GM19328 (cell line): ENCODE measurements at regions not wholly inside any gene's neighbourhood (a gene's known extent, or its start where the extent isn't known, plus 50 kb on each side); places are given as distances from the start of the nearest gene placed in this dataset.
A peak's percentile ranks its signal among the peaks of the same experiment; 100 is the strongest.
"Not testable (repeated sequence)": the region's sequence is repeated elsewhere in the genome, so short reads cannot be mapped to it uniquely, and the experiment has no call there.

ENCODE experiments used
- ATAC-seq: cut with Tn5 transposase; IDR thresholded peaks from one replicate; pipeline ENCODE4 v1.9.1; 2021; ENCODE audit warnings: mild to moderate bottlenecking, moderate library complexity; ENCODE audit not compliant: unreplicated experiment

DNA sequence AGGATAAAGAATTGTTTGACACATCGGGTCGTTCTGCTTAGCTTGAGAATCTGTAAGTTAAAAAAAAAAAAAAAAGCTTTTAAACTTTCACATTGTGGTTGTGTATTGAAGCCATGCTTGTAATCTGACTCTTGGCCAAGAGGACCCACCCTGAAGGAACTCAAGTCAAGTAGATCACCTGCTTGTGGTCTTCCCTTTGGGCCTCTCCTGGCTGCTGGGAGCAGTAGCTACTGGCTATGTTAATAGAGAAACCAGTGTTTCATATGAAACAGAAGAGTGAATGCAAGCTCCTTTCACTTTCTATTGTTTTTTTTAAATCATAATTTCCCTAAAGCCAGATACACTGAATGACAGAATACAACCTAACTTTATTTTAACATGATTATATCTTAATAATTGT, 402.4 kb upstream of the NDST4 start:
- ATAC-seq, result peak; percentile 83

DNA sequence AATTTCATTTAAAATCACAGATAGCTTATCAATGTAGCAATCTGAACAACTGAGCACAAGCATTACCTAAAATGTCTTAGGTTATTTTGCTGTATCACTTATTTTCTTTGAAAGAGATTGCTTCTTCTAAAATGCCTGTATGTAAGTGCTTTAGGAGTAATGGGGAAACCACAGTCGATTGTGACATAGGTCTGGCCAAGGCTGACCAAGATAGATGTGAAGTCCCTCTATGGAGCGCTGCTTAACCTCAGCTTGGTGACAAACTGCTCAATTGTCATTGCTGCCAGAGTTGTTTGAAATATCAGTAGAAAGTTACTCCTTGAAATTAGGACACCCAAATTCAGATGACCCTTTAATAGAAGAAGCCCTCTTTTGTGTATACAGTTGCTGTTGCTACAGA, 401.9 kb upstream of the NDST4 start:
- peak; percentile 16 for ATAC-seq

DNA sequence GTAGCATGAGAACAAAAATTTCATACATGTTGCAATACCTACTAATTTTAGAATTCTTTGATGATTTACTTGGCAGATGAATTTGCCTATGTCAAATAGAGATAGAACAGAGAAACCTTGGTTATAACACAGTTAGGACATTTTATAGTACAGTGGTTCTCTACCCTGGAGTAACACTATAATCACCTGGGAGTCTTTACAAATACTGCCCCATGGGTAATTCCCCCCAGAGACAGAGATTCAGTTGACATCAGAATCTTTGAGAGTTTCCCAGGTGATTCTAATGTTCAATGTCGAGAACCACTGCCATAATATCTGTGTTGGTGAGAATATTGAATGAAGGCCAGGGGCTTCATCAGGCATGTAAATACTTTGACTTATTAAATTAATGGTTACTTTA, 401.3 kb upstream of the NDST4 start:
- ATAC-seq, result no peak

DNA sequence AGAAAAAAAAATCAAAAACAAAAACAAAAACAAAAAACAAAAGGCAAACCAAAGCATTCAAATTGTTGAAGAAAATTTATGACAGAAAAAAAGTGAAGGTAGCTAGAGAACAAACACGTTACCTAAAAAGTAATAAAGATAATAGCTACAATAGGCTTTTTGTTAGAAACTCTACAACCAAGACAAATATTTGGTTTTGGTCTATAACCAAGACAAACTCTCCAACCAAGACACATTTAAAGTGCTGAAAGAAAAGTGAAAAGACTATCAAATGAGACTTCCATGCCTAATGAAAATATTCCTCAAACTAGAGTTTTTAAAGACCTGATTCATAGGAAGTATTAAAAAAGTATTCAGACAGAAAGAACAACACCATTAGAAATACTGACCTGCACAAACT, 391.9 kb upstream of the NDST4 start:
- ATAC-seq, result no peak

DNA sequence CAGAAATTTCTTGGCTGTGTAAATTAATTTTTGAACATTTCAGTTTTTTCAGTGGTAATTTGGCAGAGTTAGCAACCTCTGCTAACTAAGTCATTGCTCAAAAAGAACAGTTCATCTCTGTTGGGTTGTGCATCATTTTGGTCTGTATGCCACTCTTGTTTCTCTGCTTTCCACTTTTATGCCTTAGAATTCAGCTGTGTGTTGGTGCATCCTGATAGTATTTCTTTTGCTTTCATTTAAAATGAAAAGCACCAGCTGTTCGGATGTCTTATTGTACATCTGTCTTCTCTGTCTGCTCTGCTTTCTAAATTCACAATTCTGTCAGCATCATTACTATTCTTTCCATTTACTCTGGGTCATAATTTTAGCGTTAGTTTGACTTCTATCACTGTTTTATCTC, 388.2 kb upstream of the NDST4 start:
- no peak for ATAC-seq

DNA sequence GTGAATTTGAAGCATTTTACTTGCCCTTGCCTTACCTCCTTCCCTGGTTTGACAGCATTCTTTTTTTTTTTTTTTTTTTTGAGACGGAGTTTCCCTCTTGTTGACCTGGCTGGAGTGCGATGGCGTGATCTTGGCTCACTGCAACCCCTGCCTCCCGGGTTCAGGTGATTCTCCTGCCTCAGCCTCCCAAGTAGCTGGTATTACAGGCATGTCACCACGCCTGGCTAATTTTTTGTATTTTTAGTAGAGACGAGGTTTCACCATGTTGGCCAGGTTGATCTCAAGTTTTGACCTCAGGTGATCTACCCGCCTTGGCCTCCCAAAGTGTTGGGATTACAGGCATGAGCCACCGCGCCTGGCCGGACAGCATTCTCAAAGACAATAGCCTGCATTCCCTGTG, 380.4 kb upstream of the NDST4 start:
- not testable (repeated sequence) for ATAC-seq

DNA sequence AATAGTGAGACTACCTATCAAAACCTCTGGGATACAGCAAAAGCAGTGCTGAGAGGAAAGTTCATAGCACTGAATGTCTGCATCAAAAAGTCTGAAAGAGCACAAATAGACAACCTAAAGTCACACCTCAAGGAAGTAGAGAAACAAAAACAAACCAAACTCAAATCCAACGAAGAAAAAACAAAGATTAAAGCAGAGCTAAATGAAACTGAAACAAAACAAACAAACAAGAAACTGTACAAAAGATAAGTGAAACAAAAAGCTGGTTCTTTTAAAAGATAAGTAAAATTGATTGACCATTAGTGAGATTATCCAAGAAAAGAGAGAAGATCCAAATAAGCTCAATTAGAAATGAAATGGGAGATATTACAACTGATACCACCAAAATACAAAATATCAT, 378.3 kb upstream of the NDST4 start:
- no peak for ATAC-seq

DNA sequence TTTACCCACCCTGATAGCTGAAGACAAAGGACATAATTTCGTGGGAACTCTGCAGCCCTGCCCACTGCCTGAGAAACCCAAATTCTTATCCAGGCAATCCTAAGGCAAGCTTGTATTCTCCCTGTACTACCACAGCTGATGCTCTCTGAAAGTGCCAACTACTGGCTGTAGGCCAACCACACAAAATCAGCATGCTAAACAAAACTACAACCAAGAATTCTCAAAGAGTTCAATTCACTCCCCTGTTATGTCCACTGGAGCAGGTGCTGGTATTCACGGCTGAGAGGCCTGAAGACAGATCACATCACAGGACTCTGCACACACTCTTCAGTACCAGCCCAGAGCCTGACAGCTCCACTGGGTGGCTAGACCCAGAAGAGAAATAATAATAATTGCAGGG, 375.9 kb upstream of the NDST4 start:
- no peak for ATAC-seq

DNA sequence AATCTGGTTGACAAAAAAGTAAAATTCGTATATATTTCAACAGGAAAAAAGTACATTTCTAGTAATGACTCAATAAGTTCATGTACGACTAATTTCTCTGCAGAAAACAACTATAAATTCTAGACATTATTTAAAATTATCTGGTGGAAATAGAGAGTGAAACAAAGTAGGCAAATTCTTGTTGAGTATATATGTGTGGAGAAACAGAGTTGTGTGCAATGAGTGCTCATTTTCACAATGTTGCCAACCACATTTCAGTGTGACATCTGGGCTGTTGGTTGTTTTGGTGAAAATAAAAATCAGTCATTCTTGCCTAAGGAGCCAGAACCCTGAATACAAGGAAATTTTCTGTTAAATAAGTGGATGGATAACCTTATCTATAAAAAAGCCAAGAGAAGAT, 372.0 kb upstream of the NDST4 start:
- no peak for ATAC-seq

DNA sequence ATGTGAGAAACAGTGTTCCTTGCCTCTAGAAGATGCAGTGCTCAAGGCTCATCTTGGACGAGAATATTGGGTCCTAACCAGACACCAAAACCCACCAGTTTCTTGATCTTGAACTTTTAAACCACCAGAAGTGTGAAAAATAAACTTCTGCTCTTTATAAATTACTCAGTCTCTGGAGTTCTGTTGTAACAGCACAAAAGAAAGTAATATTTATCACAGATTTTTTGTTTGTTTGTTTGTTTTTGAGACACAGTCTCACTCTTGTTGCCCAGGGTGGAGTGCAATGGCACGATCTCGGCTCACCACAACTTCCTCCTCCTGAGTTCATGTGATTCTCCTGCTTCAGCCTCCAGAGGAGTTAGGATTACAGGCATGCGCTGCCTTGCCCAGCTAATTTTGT, 371.1 kb upstream of the NDST4 start:
- no peak for ATAC-seq

DNA sequence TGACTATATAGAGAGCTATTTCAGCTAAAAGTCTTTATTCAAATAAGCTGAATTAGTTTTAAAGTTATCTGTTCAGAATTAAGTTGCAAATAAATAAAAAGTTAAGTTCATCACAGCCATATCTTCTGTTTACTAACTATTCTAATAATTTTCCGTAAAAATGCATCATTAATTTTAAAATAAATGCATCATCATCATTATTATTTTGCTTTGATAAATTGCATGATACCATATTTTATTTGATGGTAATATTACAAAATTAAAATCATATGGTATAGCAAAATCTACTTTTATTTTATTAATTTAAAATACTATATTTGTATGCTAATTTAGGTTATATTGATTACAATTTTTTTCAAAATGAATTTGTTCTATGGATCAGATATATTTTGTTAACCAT, 357.3 kb upstream of the NDST4 start:
- ATAC-seq, result no peak

DNA sequence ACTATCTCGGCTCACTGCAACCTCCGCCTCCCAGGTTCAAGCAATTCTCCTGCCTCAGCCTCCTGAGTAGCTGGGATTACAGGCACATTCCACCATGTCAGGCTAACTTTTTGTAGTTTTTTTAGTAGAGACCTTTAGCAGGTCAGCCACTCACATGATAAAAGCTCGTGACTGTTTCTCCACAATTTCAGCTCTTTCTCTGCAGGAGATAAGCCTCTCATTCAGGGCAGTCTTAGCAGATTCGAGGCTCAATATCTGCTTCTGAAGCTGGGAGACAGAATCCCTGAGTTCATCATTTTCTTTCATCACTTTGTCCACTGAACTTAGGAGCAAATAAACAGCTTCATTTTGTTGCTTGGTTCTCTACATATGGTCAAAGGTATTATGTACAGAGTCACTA, 345.9 kb upstream of the NDST4 start:
- ATAC-seq, result not testable (repeated sequence)

DNA sequence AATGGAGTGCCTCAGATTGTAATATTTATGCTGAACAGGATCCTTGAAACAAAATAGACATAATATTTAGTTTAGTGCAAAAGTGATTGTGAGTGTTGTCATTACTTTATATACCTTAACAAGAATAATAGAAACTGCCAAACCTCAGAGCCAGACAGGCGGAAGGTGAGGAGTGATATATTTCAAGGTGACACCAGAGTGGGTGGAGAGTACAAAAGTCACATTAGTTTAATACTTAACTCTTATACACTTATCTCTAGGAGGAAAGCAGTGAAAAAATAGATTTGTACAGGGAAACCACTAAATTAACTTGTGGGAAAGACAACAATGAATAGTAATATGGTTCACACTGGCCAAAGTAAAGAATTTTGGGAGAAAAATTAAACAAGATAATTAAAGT, 342.8 kb upstream of the NDST4 start:
- ATAC-seq, result no peak

DNA sequence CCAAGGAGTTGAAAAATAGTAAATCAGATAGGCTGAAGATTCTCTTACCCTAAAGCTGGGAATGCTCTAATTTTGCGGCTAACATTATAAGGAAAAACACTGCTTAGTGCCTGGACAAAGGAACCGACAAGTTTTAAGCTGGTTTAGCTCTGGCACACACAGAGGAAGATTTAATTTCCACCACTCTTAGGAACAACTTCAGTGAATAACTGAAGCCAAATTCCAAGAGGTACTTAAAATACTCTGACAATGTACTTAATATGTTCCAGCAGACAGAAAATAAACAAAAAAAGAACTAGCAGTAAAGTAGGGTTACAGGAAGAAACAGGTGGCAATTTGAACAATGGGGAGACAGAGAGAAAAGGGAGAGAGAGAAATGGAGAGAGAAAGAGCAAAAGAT, 340.8 kb upstream of the NDST4 start:
- no peak for ATAC-seq

DNA sequence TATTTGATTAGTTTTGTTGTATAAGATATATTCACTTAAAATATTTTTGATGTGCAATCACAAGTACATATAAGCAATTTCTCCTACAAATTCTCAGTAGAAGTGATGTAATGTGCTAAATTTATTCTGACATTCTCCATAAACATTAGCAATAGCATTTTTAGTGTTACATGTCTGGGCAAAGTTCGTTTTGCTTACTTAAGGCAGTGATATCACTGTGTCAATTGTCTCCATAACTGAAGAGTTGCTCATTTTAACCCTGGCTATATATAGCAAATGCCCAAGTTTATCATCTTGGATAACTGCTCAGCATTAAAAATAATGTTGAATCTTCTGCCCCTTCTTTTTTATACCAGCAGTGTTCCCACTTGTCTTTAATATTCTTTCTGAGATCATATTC, 340.0 kb upstream of the NDST4 start:
- ATAC-seq, result no peak

DNA sequence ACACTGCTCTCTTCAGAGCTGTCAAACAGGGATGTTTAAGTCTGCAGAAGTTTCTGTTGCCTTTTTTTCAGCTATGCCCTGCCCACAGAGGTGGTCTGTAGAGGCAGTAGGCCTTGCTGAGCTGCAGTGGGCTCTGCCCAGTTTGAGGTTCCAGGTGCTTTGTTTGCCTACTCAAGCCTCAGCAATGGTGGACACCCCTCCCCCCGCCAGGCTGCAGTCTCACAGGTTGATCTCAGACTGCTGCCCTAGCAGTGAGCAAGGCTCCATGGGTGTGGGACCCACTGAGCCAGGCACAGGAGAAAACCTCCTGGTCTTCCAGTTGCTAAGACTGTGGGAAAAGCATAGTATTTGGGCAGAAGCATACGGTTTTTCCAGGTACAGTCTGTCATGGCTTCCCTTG, 338.8 kb upstream of the NDST4 start:
- ATAC-seq, result not testable (repeated sequence)

DNA sequence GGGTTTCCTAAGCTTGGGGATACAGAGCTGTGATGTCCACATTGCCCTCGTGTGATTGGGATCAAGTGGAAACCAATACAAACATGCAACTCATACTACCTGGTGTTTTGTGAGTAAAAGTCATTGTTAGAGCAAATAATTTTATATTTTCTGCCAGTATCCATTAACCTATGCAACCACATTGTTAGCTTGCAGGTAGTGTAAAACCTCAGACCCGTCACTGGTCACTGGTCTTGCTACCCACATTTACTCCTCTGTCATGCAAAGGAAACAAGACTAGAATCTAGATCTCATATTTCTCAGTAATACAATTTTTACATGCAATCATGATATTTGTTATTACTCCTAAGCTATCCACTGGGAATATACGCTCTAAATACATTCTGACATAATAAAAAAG, 324.3 kb upstream of the NDST4 start:
- no peak for ATAC-seq

DNA sequence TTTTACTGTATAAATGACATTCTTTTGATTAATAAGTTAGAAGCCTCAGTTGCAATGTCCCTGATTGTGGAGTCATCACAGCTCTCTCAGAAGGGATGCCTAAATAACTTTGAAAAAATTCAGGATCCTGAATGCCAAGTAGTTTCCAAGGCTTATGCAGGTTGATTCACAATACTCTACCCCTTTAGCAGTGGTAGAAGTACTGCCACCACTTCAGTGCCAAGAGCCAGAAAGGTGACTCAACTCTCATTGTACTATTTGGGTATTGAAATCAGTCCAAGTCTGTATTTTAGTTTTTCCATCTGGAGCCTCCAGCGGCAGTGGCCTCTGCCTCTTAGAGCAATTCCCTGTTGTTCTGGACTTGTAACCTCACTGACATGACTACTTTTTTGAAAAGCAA, 320.1 kb upstream of the NDST4 start:
- ATAC-seq, result no peak

DNA sequence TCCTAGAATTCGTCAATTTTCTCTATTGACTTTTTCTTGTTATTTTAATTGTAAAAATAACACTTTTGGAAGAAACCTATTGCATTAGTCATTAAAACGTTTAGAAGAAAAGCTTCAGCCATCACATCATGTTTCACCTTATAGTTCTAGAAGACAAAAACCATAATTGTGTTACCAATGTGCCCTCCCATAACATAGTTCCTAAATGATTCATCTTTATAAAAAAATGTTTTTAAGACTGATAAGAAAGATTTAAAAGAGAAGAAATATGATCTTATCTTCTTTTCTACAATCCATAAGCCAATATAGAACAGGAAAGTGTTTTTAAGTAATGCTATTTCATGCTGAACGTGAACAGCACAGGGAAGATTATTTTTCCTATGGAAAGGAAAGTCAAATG, 316.6 kb upstream of the NDST4 start:
- ATAC-seq, result no peak

DNA sequence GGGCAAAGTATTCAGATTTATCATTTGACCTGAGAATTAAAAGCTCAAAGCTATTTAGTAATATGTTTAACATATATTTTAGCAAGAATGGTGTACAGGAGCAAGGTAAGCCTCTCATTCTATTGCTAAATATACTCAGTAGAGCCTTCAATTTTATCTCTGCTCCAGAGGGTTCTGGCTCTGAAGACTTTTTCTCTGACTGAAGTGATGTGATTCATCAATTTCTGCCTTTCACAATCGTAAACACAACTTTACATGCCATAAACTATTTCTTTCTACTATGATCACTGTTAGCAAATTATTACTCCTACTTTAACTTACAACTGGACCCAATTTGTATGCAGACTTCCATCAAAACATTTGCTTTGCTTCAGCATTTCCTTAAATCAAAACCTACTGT, 315.0 kb upstream of the NDST4 start:
- ATAC-seq, result no peak

DNA sequence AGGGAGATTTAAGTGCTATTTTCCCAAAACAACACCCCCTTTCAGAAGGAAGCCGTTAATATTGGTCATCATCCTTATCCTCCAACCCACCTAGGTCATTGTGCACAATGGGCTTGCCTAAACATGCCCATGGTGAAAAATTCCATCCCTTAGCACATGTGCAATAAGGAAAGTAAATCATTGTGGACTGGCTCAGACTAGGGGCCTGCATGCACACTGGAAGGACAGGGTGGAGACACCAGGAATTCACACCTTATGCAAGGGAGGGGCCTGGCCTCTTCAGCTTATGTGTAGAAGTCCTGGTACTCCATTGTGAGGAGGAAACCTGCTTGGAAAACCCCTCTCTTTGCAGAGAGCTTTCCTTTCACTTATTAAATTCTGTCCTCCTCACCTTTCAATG, 311.4 kb upstream of the NDST4 start:
- ATAC-seq, result no peak

DNA sequence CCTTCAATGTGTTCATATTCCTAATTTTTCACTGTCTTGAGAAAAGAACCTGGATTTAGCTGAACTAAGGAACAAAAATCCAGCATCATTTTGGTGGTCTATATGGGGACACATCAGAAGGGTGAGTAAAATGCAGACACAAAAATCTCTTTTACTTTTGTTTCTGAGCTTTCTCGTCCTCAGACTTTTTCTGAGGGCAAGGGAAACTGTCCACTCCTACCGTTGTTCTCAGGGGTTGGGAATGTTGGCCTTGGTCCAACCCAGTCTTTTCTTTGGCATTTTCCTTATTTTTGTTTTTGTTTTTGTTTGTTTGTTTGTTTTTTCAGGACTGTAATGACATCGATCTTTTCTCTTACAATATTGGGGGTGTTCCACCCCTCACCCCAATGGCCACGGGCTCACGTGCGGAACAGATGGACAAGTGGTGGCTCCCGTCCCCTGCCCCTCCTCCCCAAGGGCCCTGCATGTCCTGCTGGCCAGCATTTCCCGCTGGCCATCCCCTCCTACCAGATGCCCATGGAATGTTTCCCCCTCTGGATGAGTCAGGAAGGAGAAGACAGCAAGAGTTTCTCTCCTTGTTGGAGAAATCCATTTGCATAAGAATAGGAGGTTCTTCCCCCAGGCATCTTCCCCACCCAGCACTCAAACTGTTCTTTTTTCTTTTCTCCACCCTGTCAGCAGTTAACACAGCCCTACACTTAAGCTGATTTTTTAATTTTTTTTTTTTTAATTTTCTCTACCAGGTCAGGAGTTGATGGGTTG, 305.4 kb upstream of the NDST4 start:
- no peak for ATAC-seq

DNA sequence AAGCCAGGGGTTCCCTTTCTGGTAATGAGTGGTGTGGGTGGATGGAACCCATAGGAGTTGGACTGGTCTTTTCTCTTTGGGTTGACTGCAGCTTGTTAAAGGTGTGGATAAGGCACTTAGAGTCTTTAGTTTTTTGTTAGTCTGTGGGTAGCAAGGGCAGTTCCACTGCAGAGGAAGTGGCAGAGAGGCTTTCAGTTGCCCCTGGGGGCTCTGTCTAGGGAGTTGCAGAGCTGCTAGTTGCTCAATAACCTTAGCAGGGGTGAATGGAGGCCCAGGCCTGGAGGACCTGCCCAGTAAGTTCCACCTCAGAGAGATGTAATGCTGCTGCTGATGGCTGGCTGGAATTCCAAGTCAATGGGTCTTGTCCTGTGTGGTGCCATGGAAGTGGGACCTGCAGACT, 282.6 kb upstream of the NDST4 start:
- no peak for ATAC-seq
